H9 (cell line): ENCODE measurements at regions not wholly inside any gene's neighbourhood (a gene's known extent, or its start where the extent isn't known, plus 50 kb on each side); places are given as distances from the start of the nearest gene placed in this dataset.

Source experiments
- DNase-seq: peaks from one replicate; pipeline ENCODE4 v3.0.0-alpha.2; 2017
- H2AFZ ChIP-seq: one replicate; pipeline ENCODE4 v1.6.1; 2013; ENCODE audit warnings: mild to moderate bottlenecking, low read length, control low read depth, moderate library complexity
- H2AK5ac ChIP-seq: 2 replicates; pipeline ENCODE4 v1.6.1; 2013; ENCODE audit warnings: low read length, control low read depth, mixed read lengths; ENCODE audit not compliant: insufficient read length
- H2BK120ac ChIP-seq: one replicate; pipeline ENCODE4 v1.6.1; 2013; ENCODE audit warnings: low read depth, mild to moderate bottlenecking, low read length, control low read depth, inconsistent platforms; ENCODE audit not compliant: poor library complexity, severe bottlenecking
- H2BK12ac ChIP-seq: 2 replicates; pipeline ENCODE4 v1.6.1; 2013; ENCODE audit warnings: low read length, control low read depth, mixed read lengths, low read depth; ENCODE audit not compliant: insufficient read length
- H2BK15ac ChIP-seq: 2 replicates; pipeline ENCODE4 v1.6.1; 2013; ENCODE audit warnings: low read depth, low read length, control low read depth
- H2BK20ac ChIP-seq: one replicate; pipeline ENCODE4 v1.6.1; 2013; ENCODE audit warnings: low read depth, mild to moderate bottlenecking, low read length, control low read depth, inconsistent platforms; ENCODE audit not compliant: poor library complexity, severe bottlenecking
- H2BK5ac ChIP-seq: 2 replicates; pipeline ENCODE4 v1.6.1; 2013; ENCODE audit warnings: low read length, control low read depth, mixed read lengths; ENCODE audit not compliant: insufficient read length
- H3K14ac ChIP-seq: 2 replicates; pipeline ENCODE4 v1.6.1; 2013; ENCODE audit warnings: low read length, control low read depth; ENCODE audit not compliant: insufficient read depth
- H3K18ac ChIP-seq: 2 replicates; pipeline ENCODE4 v1.6.1; 2013; ENCODE audit warnings: low read depth, mild to moderate bottlenecking, mixed read lengths, low read length, control low read depth; ENCODE audit not compliant: insufficient read length
- H3K23ac ChIP-seq: 2 replicates; pipeline ENCODE4 v1.6.1; 2013; ENCODE audit warnings: low read length, control low read depth, mixed read lengths, low read depth; ENCODE audit not compliant: insufficient read length
- H3K23me2 ChIP-seq: 2 replicates; pipeline ENCODE4 v1.6.1; 2013; ENCODE audit warnings: low read depth, mild to moderate bottlenecking, mixed read lengths, low read length, control low read depth; ENCODE audit not compliant: insufficient read length, poor library complexity, severe bottlenecking
- H3K27ac ChIP-seq: 2 replicates; pipeline ENCODE4 v1.5.1; 2013; ENCODE audit warnings: low read length, control low read depth, mixed read lengths, low read depth; ENCODE audit not compliant: insufficient read length
- H3K27me3 ChIP-seq: 2 replicates; pipeline ENCODE4 v1.6.1; 2013; ENCODE audit warnings: low read length, control low read depth, inconsistent platforms; ENCODE audit not compliant: insufficient read depth
- H3K4ac ChIP-seq: 2 replicates; pipeline ENCODE4 v1.6.1; 2013; ENCODE audit warnings: low read depth, mild to moderate bottlenecking, control low read depth, inconsistent platforms, low read length, moderate library complexity
- H3K4me1 ChIP-seq: 2 replicates; pipeline ENCODE4 v1.6.1; 2013; ENCODE audit warnings: low read length, control low read depth, inconsistent platforms; ENCODE audit not compliant: insufficient read depth
- H3K4me2 ChIP-seq: 2 replicates; pipeline ENCODE4 v1.6.1; 2013; ENCODE audit warnings: low read length, control low read depth, mixed read lengths; ENCODE audit not compliant: insufficient read length, insufficient read depth
- H3K56ac ChIP-seq: 2 replicates; pipeline ENCODE4 v1.6.1; 2013; ENCODE audit warnings: low read depth, mild to moderate bottlenecking, mixed read lengths, low read length, control low read depth; ENCODE audit not compliant: insufficient read length
- H3K79me1 ChIP-seq: 2 replicates; pipeline ENCODE4 v1.6.1; 2013; ENCODE audit warnings: low read depth, mild to moderate bottlenecking, moderate library complexity, low read length, control low read depth, inconsistent platforms; ENCODE audit not compliant: insufficient read depth, poor library complexity, severe bottlenecking
- H3K79me2 ChIP-seq: 2 replicates; pipeline ENCODE4 v1.6.1; 2013; ENCODE audit warnings: low read length, control low read depth, inconsistent platforms; ENCODE audit not compliant: insufficient read depth
- H3K9ac ChIP-seq: 2 replicates; pipeline ENCODE4 v1.6.1; 2013; ENCODE audit warnings: low read length, control low read depth, mixed read lengths; ENCODE audit not compliant: insufficient read length; ENCODE audit errors: extremely low read depth
- H3K9me3 ChIP-seq: one replicate; pipeline ENCODE4 v1.6.1; 2013; ENCODE audit warnings: low read depth, low read length, inconsistent platforms; ENCODE audit not compliant: control insufficient read depth
- H3T11ph ChIP-seq: one replicate; pipeline ENCODE4 v1.6.1; 2013; ENCODE audit warnings: mild to moderate bottlenecking, low read length, control low read depth, inconsistent platforms
- H4K20me1 ChIP-seq: one replicate; pipeline ENCODE4 v1.6.1; 2013; ENCODE audit not compliant: control insufficient read depth, insufficient read length, insufficient read depth
- H4K5ac ChIP-seq: 2 replicates; pipeline ENCODE4 v1.6.1; 2013; ENCODE audit warnings: low read depth, mild to moderate bottlenecking, mixed read lengths, low read length, control low read depth; ENCODE audit not compliant: insufficient read length
- H4K8ac ChIP-seq: replicated peaks from 2 replicates; pipeline ENCODE4 v1.6.1; 2013; ENCODE audit warnings: low read length, control low read depth, mixed read lengths, low read depth; ENCODE audit not compliant: insufficient read length
- H4K91ac ChIP-seq: 2 replicates; pipeline ENCODE4 v1.6.1; 2013; ENCODE audit warnings: low read depth, mild to moderate bottlenecking, moderate library complexity, mixed read lengths, low read length, control low read depth; ENCODE audit not compliant: insufficient read length
- H3K27ac Mint-ChIP-seq, 3 experiments: 2 replicates in 2 of 3; 3 replicates in 1 of 3; pipeline ENCODE4 v1.8.0; 2020 to 2021; ENCODE audit warnings: mixed read lengths in 3 of 3, mild to moderate bottlenecking in 1 of 3, moderate library complexity in 1 of 3
- H3K27me3 Mint-ChIP-seq: 2 replicates; pipeline ENCODE4 v1.8.0; 2021; ENCODE audit warnings: low read depth, mild to moderate bottlenecking, moderate library complexity, mixed read lengths
- H3K36me3 Mint-ChIP-seq, 3 experiments: 2 replicates in 2 of 3; 3 replicates in 1 of 3; pipeline ENCODE4 v1.8.0; 2020 to 2021; ENCODE audit warnings: low read depth in 3 of 3, mixed read lengths in 3 of 3; ENCODE audit not compliant: insufficient read depth in 1 of 3
- H3K4me1 Mint-ChIP-seq, 2 experiments: 2 replicates each; pipeline ENCODE4 v1.8.0; 2020; ENCODE audit warnings: mixed read lengths in 2 of 2
- H3K4me3 Mint-ChIP-seq, 2 experiments: 2 replicates in 1 of 2; 3 replicates in 1 of 2; pipeline ENCODE4 v1.8.0; 2020 to 2021; ENCODE audit warnings: mild to moderate bottlenecking in 2 of 2, mixed read lengths in 2 of 2, moderate library complexity in 1 of 2
- H3K9me3 Mint-ChIP-seq, 2 experiments: 2 replicates in 1 of 2; 3 replicates in 1 of 2; pipeline ENCODE4 v1.8.0; 2020; ENCODE audit warnings: mild to moderate bottlenecking in 2 of 2, mixed read lengths in 2 of 2, moderate library complexity in 1 of 2
- WGBS: extraction: QIAGEN DNeasy Blood & Tissue Kit; methylation state at CpG from one replicate; pipeline ENCODE4 v1.1.7; 2013; ENCODE audit warnings: missing lambda C conversion rate, low lambda C conversion rate, mixed read lengths; ENCODE audit not compliant: insufficient read length; ENCODE audit errors: extremely low coverage; 5-methylcytosine and 5-hydroxymethylcytosine counted together
- TF ChIP-seq, protein P1 (sequence below): fragments of 200-600 bp; sonication (generic); conservative IDR thresholded peaks from 3 replicates; pipeline ENCODE4 v1.8.0; 2021; ENCODE audit warnings: antibody characterized with exemption, mild to moderate bottlenecking

DNA sequence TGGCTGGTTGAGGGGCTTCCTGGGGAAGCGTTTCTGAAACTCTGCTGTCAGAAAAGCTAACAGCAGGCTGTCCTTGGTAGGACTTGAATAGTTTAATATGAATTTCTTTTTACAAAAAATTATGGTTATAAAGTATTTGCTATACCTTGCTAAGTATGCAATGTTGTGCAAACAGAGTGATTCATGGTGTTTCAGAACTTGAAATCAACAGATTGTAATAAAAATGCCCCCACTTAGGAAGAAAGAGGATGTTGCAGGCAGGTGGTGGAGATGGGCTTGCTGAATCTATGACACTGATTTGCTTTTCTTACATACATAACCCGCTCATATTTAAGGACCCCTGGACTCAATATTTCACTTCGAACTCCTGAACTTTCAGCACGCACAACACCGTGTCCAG lies 211.6 kb downstream of the THBS2 start:
- Histone ChIP-seq H4K91ac (no peak overlapping the region), H2BK15ac (no peak overlapping the region), H3K4ac (no peak overlapping the region), H3K4me1 (no peaks in the 10 kb centered on the region), H3T11ph (no peak overlapping the region), H3K18ac (no peak overlapping the region), H2BK5ac (no peak overlapping the region), H2AFZ (no peak overlapping the region), H2BK120ac (no peak overlapping the region), H2BK12ac (no peak overlapping the region), H3K79me1 (no peaks in the 10 kb centered on the region), H3K27me3 (no peaks in the 10 kb centered on the region), H4K8ac (no peak overlapping the region), H3K23me2 (no peaks in the 10 kb centered on the region), H3K4me2 (no peak overlapping the region), H3K14ac (no peak overlapping the region), H3K79me2 (no peaks in the 10 kb centered on the region), H3K9ac (no peak overlapping the region), H2AK5ac (no peak overlapping the region), H3K56ac (no peak overlapping the region), H4K5ac (no peak overlapping the region), H2BK20ac (no peak overlapping the region), H4K20me1 (no peaks in the 10 kb centered on the region), H3K23ac (no peak overlapping the region), H3K9me3 (no peaks in the 10 kb centered on the region), H3K27ac (no peak overlapping the region)
- no CpG with 5 or more reads among the region's 5 CpGs for WGBS
- Mint-ChIP-seq H3K4me1 (no peaks in the 10 kb centered on the region), H3K9me3 (peaks cover 12 to 15% of the 10 kb centered on the region in 2 experiments; a peak in 4 of 5 replicates), H3K27me3 (peaks cover 5% of the 10 kb centered on the region), H3K36me3 (peaks cover 0 to 10% (median 8%) of the 10 kb centered on the region in 3 experiments; a peak in 4 of 7 replicates), H3K4me3 (no peak overlapping the region), H3K27ac (no peak overlapping the region; a peak in 1 of 7 replicates)
- TF ChIP-seq, protein P1, sequence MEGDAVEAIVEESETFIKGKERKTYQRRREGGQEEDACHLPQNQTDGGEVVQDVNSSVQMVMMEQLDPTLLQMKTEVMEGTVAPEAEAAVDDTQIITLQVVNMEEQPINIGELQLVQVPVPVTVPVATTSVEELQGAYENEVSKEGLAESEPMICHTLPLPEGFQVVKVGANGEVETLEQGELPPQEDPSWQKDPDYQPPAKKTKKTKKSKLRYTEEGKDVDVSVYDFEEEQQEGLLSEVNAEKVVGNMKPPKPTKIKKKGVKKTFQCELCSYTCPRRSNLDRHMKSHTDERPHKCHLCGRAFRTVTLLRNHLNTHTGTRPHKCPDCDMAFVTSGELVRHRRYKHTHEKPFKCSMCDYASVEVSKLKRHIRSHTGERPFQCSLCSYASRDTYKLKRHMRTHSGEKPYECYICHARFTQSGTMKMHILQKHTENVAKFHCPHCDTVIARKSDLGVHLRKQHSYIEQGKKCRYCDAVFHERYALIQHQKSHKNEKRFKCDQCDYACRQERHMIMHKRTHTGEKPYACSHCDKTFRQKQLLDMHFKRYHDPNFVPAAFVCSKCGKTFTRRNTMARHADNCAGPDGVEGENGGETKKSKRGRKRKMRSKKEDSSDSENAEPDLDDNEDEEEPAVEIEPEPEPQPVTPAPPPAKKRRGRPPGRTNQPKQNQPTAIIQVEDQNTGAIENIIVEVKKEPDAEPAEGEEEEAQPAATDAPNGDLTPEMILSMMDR = no peak
- DNase-seq = no peak
